ENCODE measurements at regions not wholly inside any gene's neighbourhood (a gene's known extent, or its start where the extent isn't known, plus 50 kb on each side); places are given as distances from the start of the nearest gene placed in this dataset.
A peak's percentile ranks its signal among the peaks of the same experiment; 100 is the strongest.

DNA sequence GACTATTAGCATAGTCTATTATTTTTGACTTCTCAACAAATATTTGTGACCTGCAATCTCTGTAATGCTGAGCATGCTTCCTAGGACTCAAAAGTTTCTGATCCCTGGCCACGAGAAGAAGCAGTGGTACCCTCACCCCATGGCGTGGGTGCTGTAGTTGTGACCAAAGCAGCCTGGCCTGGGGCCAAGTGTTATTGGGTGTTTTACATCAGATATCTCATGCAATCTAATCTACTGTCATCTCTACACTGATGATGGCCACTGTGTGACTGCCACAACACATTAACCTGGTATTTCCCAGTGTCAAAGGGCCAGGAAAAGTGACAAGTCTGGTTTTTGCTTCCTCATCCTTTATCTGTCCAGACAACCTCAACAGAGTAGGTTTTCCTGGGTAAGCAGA is 80.8 kb upstream of the WIPF1 start:
- DNase-seq: peak; percentile 66
- CTCF ChIA-PET: interaction anchor here (1.2 to 3.1 kb wide), 4 partner anchors 10 to 102 kb away, joined by 3 to 12 read pairs (median 4); no protein-coding TSS in a partner anchor
- WGBS (ENCODE audit: low lambda C conversion rate): 62% methylated on average over 2 of the region's 2 CpGs
- H3K9me3 ChIP-seq: no peaks in the 10 kb centered on the region
- no peak overlapping the region for H3K9ac ChIP-seq
- peaks cover 14% of the 10 kb centered on the region for H4K20me1 ChIP-seq (ENCODE audit: insufficient read depth)
- H3F3A ChIP-seq (replicated peaks; ENCODE audit: insufficient read depth): peaks cover 8% of the 10 kb centered on the region
- no peaks in the 10 kb centered on the region for H3K9me2 ChIP-seq
- TF ChIP-seq FOXJ3 (CRISPR knock-in tag; IDR thresholded peaks at IDR 0.05) (peak; percentile 95), YY1 (IDR thresholded peaks at IDR 0.05; ENCODE audit: low read depth) (no peak), CHD2 (IDR thresholded peaks at IDR 0.05; ENCODE audit: low read length, partially characterized antibody) (peak; percentile 87), POLR2AphosphoS5 (IDR thresholded peaks at IDR 0.05; ENCODE audit: low read depth, low read length) (peak; percentile 77), GATA2 (CRISPR knock-in tag; IDR thresholded peaks at IDR 0.05) (peak; percentile 100), TEAD4 (IDR thresholded peaks at IDR 0.05; ENCODE audit: borderline replicate concordance, insufficient read depth) (no peak), EZH2phosphoT487 (IDR thresholded peaks at IDR 0.05; ENCODE audit: borderline replicate concordance, low read depth) (no peak), SIN3A (IDR thresholded peaks at IDR 0.05; ENCODE audit: borderline replicate concordance, low read depth, low read length) (no peak), GABPA (IDR thresholded peaks at IDR 0.05; ENCODE audit: low read depth) (no peak), RCOR1 (IDR thresholded peaks at IDR 0.05; ENCODE audit: low read length) (peak; percentile 89), FOXM1 (IDR thresholded peaks at IDR 0.05; ENCODE audit: low read depth) (no peak), RFX5 (IDR thresholded peaks at IDR 0.05; ENCODE audit: low read length) (no peak), TAF1 (IDR thresholded peaks at IDR 0.05; ENCODE audit: borderline replicate concordance, low read depth, low read length) (no peak), RAD21 (IDR thresholded peaks at IDR 0.05; ENCODE audit: low read length) (0 out of 2 replicates have a peak, but pooled peaks have one; percentile 10), MXI1 (IDR thresholded peaks at IDR 0.05; ENCODE audit: low read depth, low read length) (peak; percentile 69; the same call in 1 of the 2 replicates), JUND (IDR thresholded peaks at IDR 0.05) (peak; percentile 49), TCF12 (IDR thresholded peaks at IDR 0.05) (peak; percentile 89), NFIC (IDR thresholded peaks at IDR 0.05; ENCODE audit: borderline replicate concordance) (peak; percentile 81), SMC3 (IDR thresholded peaks at IDR 0.05; ENCODE audit: low read depth, low read length) (no peak), NRF1 (IDR thresholded peaks at IDR 0.05; ENCODE audit: low read depth, low read length) (no peak), EP300 (IDR thresholded peaks at IDR 0.05; ENCODE audit: borderline replicate concordance in 1 of 2, low read depth in 1 of 2, low read length in 1 of 2) (peak; percentile 45 to 99; a peak in 3 of 4 replicates)
- TF ChIP-seq, protein P1, sequence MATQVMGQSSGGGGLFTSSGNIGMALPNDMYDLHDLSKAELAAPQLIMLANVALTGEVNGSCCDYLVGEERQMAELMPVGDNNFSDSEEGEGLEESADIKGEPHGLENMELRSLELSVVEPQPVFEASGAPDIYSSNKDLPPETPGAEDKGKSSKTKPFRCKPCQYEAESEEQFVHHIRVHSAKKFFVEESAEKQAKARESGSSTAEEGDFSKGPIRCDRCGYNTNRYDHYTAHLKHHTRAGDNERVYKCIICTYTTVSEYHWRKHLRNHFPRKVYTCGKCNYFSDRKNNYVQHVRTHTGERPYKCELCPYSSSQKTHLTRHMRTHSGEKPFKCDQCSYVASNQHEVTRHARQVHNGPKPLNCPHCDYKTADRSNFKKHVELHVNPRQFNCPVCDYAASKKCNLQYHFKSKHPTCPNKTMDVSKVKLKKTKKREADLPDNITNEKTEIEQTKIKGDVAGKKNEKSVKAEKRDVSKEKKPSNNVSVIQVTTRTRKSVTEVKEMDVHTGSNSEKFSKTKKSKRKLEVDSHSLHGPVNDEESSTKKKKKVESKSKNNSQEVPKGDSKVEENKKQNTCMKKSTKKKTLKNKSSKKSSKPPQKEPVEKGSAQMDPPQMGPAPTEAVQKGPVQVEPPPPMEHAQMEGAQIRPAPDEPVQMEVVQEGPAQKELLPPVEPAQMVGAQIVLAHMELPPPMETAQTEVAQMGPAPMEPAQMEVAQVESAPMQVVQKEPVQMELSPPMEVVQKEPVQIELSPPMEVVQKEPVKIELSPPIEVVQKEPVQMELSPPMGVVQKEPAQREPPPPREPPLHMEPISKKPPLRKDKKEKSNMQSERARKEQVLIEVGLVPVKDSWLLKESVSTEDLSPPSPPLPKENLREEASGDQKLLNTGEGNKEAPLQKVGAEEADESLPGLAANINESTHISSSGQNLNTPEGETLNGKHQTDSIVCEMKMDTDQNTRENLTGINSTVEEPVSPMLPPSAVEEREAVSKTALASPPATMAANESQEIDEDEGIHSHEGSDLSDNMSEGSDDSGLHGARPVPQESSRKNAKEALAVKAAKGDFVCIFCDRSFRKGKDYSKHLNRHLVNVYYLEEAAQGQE (IDR thresholded peaks at IDR 0.05; ENCODE audit: low read depth, low read length): no peak
- TF ChIP-seq, protein P2, sequence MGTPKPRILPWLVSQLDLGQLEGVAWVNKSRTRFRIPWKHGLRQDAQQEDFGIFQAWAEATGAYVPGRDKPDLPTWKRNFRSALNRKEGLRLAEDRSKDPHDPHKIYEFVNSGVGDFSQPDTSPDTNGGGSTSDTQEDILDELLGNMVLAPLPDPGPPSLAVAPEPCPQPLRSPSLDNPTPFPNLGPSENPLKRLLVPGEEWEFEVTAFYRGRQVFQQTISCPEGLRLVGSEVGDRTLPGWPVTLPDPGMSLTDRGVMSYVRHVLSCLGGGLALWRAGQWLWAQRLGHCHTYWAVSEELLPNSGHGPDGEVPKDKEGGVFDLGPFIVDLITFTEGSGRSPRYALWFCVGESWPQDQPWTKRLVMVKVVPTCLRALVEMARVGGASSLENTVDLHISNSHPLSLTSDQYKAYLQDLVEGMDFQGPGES (IDR thresholded peaks at IDR 0.05; ENCODE audit: low read depth, low read length): no peak
- TF ChIP-seq, protein P3, sequence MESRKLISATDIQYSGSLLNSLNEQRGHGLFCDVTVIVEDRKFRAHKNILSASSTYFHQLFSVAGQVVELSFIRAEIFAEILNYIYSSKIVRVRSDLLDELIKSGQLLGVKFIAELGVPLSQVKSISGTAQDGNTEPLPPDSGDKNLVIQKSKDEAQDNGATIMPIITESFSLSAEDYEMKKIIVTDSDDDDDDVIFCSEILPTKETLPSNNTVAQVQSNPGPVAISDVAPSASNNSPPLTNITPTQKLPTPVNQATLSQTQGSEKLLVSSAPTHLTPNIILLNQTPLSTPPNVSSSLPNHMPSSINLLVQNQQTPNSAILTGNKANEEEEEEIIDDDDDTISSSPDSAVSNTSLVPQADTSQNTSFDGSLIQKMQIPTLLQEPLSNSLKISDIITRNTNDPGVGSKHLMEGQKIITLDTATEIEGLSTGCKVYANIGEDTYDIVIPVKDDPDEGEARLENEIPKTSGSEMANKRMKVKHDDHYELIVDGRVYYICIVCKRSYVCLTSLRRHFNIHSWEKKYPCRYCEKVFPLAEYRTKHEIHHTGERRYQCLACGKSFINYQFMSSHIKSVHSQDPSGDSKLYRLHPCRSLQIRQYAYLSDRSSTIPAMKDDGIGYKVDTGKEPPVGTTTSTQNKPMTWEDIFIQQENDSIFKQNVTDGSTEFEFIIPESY (IDR thresholded peaks at IDR 0.05; ENCODE audit: borderline replicate concordance, low read depth): no peak
- TF ChIP-seq, protein P4, sequence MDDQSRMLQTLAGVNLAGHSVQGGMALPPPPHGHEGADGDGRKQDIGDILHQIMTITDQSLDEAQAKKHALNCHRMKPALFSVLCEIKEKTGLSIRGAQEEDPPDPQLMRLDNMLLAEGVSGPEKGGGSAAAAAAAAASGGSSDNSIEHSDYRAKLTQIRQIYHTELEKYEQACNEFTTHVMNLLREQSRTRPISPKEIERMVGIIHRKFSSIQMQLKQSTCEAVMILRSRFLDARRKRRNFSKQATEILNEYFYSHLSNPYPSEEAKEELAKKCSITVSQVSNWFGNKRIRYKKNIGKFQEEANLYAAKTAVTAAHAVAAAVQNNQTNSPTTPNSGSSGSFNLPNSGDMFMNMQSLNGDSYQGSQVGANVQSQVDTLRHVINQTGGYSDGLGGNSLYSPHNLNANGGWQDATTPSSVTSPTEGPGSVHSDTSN (IDR thresholded peaks at IDR 0.05): peak; percentile 86
- TF ChIP-seq, protein P5, sequence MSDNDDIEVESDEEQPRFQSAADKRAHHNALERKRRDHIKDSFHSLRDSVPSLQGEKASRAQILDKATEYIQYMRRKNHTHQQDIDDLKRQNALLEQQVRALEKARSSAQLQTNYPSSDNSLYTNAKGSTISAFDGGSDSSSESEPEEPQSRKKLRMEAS (IDR thresholded peaks at IDR 0.05; ENCODE audit: low read depth): no peak
- POLR2A ChIA-PET: no interaction called here
- H3K36me3 ChIP-seq (replicated peaks in 1 of 2; ENCODE audit: control insufficient read depth in 1 of 2, insufficient read depth in 2 of 2, low read length in 1 of 2): peaks cover 14 to 23% of the 10 kb centered on the region in 2 experiments
- H3K4me2 ChIP-seq: peak overlapping the region; percentile 29; the same call in 1 of the 2 replicates
- no peaks in the 10 kb centered on the region for H3K27me3 ChIP-seq (ENCODE audit: insufficient read depth)
- H3K79me2 ChIP-seq (ENCODE audit: insufficient read depth): peaks cover 89% of the 10 kb centered on the region
- peak overlapping the region in 1 of 2 experiments; percentile 65; a peak in 3 of 4 replicates for H3K27ac ChIP-seq (ENCODE audit: low read depth in 2 of 2, low read length in 1 of 2)
- no peak overlapping the region for H2AFZ ChIP-seq (ENCODE audit: low read depth)
- no peak overlapping the region for H3K4me3 ChIP-seq (ENCODE audit: low read depth in 2 of 2, low read length in 1 of 2)
- peaks cover 6 to 47% of the 10 kb centered on the region in 2 experiments; a peak in 2 of 4 replicates for H3K4me1 ChIP-seq (ENCODE audit: control insufficient read depth in 1 of 2, insufficient read depth in 2 of 2, low read depth in 1 of 2, low read length in 1 of 2)

Data from SK-N-SH (cell line).